Heart right ventricle (tissue), 16 donors: ENCODE measurements at regions not wholly inside any gene's neighbourhood (a gene's known extent, or its start where the extent isn't known, plus 50 kb on each side); places are given as distances from the start of the nearest gene placed in this dataset.

Experiments used
- ATAC-seq, 8 donors: fragments of 200-7000 bp; cut with Tn5 transposase; one replicate each; pipeline ENCODE4 v1.9.1; 2020; ENCODE audit warnings: mild to moderate bottlenecking in 8 of 8, moderate library complexity in 8 of 8, moderate number of reproducible peaks in 1 of 8
- DNase-seq, 2 donors: peaks; one replicate each; pipeline ENCODE4 v3.0.0-alpha.2; 2020
- H3K27ac ChIP-seq, 10 donors: fragments of 200-600 bp; sonication (generic) in 2 of 10; one replicate each; pipeline versions ENCODE4 v1.5.0 to v1.8.0; 2020 to 2022; ENCODE audit warnings: mild to moderate bottlenecking in 3 of 10
- H3K27me3 ChIP-seq, 7 donors: fragments of 200-600 bp; one replicate each; pipeline ENCODE4 v1.8.0; 2021 to 2022; ENCODE audit warnings: mild to moderate bottlenecking in 2 of 7
- H3K36me3 ChIP-seq, 9 donors: fragments of 200-600 bp; sonication (generic) in 1 of 9; one replicate each; pipeline versions ENCODE4 v1.5.0 to v1.8.0; 2020 to 2022; ENCODE audit warnings: mild to moderate bottlenecking in 2 of 9
- H3K4me1 ChIP-seq, 9 donors: fragments of 200-600 bp; sonication (generic) in 1 of 9; one replicate each; pipeline versions ENCODE4 v1.5.0 to v1.8.0; 2020 to 2022; ENCODE audit warnings: mild to moderate bottlenecking in 4 of 9
- H3K4me3 ChIP-seq, 10 donors: fragments of 200-600 bp; sonication (generic) in 2 of 10; one replicate each; pipeline versions ENCODE4 v1.5.0 to v1.8.0; 2020 to 2022; ENCODE audit warnings: mild to moderate bottlenecking in 7 of 10, moderate library complexity in 2 of 10
- H3K9me3 ChIP-seq, 11 donors: fragments of 200-600 bp in 10 of 11; sonication (generic) in 2 of 11; one replicate each; pipeline versions ENCODE4 v1.5.0 to v1.8.0; 2013 to 2022; ENCODE audit warnings: mild to moderate bottlenecking in 2 of 11, control low read depth in 1 of 11, moderate library complexity in 1 of 11
- CTCF ChIP-seq, 9 donors: fragments of 200-600 bp; sonication (generic) in 2 of 9; IDR thresholded peaks; one replicate each; pipeline versions ENCODE4 v1.5.0 to v1.8.0; 2021 to 2022; ENCODE audit warnings: antibody characterized with exemption in 9 of 9, mild to moderate bottlenecking in 5 of 9, moderate library complexity in 1 of 9
- WGBS, 2 donors: extraction: QIAGEN DNeasy Blood & Tissue Kit; methylation state at CpG; one replicate each; pipeline ENCODE4 v1.1.7; 2013; ENCODE audit warnings: inconsistent platforms in 1 of 2; 5-methylcytosine and 5-hydroxymethylcytosine counted together
- intact Hi-C, 10 donors: fragments of 100-400 bp; cut with DNase I; formaldehyde crosslinking; loops; one replicate each; pipeline versions ENCODE4 v1.11.1 to v1.14.2; 2022
- donor health status: Arrhythmogenic right ventricular cardiomyopathy.
- donor health status: ischemic (EF 13 %, LVEDD 7.1; RV severe dilation, severe dysfunction).
- donor health status: healthy with polysubstance abuse.
- donor health status: DM: no; HTN: yes; CAD: no.
- donor health status: DM: no; HTN: no; CAD: no.
- donor health status: ischemic (EF 25% LVEDD 6.9; RV normal size, moderate dysfunction).
- donor health status: ischemic (EF 25% LVEDD 5.7; RV mildly dilated, moderate dysfunction).
- donor health status: healthy.
- donor health status: DM: yes; HTN: yes; CAD: no.
- donor health status: Ischemic cardiomyopathy.
- donor health status: ischemic (EF 35%, LVEDD 5.7; RV mildly dilated, moderate dysfunction).
- donor health status: nonischemic (EF 11% LVEDD 7.7; RV severe dilation, severe dysfunction).
- donor health status: DM: yes; HTN: yes; CAD: no.
- donor health status: PGD.
- donor health status: ischemic (EF 29% LVEDD 5.4; RV normal size, mild dysfunction).
- donor health status: nonischemic (EF 23%, LVEDD 6.1; RV moderate dilation, normal function).

GRCh38 chr5:128695791-128696530, 157.9 kb upstream of the FBN2 start:
- DNase-seq, result no peak
- ATAC-seq, result no peak
- H3K27me3 ChIP-seq, result no peaks in the 10 kb centered on the region
- TF ChIP-seq CTCF (IDR thresholded peaks at IDR 0.05), result peak in 2 of 9 donors; percentile 5 to 20
- 95 to 96% methylated on average over 1 of the region's 1 CpG for WGBS, 2 donors
- no peak overlapping the region for H3K27ac ChIP-seq
- H3K4me1 ChIP-seq, result no peaks in the 10 kb centered on the region
- intact Hi-C loops, result no loop called here
- H3K4me3 ChIP-seq, result no peak overlapping the region
- no peaks in the 10 kb centered on the region for H3K9me3 ChIP-seq
- no peaks in the 10 kb centered on the region for H3K36me3 ChIP-seq

- H3K27ac ChIP-seq, result no peak overlapping the region
- no peaks in the 10 kb centered on the region for H3K27me3 ChIP-seq
- H3K9me3 ChIP-seq, result no peaks in the 10 kb centered on the region
- ATAC-seq (no peak), DNase-seq (no peak)
- no peak for TF ChIP-seq CTCF (IDR thresholded peaks at IDR 0.05)
- no peak overlapping the region for H3K4me3 ChIP-seq
- no peaks in the 10 kb centered on the region for H3K4me1 ChIP-seq
- intact Hi-C loops, result no loop called here
- H3K36me3 ChIP-seq, result no peaks in the 10 kb centered on the region
Observed at GRCh38 chr5:128701301-128701700, 163.3 kb upstream of the FBN2 start.

- H3K9me3 ChIP-seq, result peaks cover 0 to 4% (median 0%) of the 10 kb centered on the region in 11 donors
- no peaks in the 10 kb centered on the region for H3K27me3 ChIP-seq
- 94 to 100% methylated on average over 1 of the region's 1 CpG for WGBS, 2 donors
- no peak for DNase-seq
- intact Hi-C loops, result no loop called here
- no peak for TF ChIP-seq CTCF (IDR thresholded peaks at IDR 0.05)
- no peak overlapping the region for H3K4me3 ChIP-seq
- H3K27ac ChIP-seq, result no peak overlapping the region
- H3K36me3 ChIP-seq, result no peaks in the 10 kb centered on the region
- H3K4me1 ChIP-seq, result no peaks in the 10 kb centered on the region
- ATAC-seq, result no peak
Observed at GRCh38 chr5:128703322-128703721, 165.3 kb upstream of the FBN2 start.

- no peaks in the 10 kb centered on the region for H3K27me3 ChIP-seq
- no peak overlapping the region for H3K27ac ChIP-seq
- H3K4me1 ChIP-seq, result no peaks in the 10 kb centered on the region
- DNase-seq (no peak), ATAC-seq (no peak)
- TF ChIP-seq CTCF (IDR thresholded peaks at IDR 0.05), result no peak
- H3K9me3 ChIP-seq, result peaks cover 0 to 4% (median 0%) of the 10 kb centered on the region in 11 donors
- H3K36me3 ChIP-seq, result no peaks in the 10 kb centered on the region
- intact Hi-C loops, result no loop called here
- 78 to 80% methylated on average over 1 of the region's 1 CpG for WGBS, 2 donors
- H3K4me3 ChIP-seq, result no peak overlapping the region
Observed at GRCh38 chr5:128706269-128706668, 168.2 kb upstream of the FBN2 start.
